ENCODE measurements at regions not wholly inside any gene's neighbourhood (a gene's known extent, or its start where the extent isn't known, plus 50 kb on each side); places are given as distances from the start of the nearest gene placed in this dataset.

DNA sequence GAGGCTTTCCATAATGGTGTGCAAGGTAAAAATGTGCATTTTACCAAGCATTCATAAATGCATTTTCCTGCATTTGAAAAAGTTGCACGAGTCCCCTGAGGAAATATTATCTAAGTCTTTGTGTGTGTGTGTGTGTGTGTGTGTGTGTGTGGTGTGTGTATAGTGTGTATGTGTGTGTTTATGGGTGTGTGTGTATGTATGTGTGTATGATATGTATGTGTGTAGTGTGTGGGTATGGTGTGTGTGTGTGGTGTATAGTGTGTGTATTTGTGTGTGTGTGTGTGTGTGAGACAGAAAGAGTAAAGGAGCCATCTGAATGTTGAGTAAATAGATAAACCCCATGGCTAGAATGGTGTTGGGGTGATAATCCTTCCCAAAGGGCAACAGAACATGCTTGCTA, 229.6 kb upstream of the TBC1D5 start:
- TF ChIP-seq EZH2phosphoT487 (IDR thresholded peaks at IDR 0.05; ENCODE audit: borderline replicate concordance, low read length), result no peak
- TF ChIP-seq, protein P1, sequence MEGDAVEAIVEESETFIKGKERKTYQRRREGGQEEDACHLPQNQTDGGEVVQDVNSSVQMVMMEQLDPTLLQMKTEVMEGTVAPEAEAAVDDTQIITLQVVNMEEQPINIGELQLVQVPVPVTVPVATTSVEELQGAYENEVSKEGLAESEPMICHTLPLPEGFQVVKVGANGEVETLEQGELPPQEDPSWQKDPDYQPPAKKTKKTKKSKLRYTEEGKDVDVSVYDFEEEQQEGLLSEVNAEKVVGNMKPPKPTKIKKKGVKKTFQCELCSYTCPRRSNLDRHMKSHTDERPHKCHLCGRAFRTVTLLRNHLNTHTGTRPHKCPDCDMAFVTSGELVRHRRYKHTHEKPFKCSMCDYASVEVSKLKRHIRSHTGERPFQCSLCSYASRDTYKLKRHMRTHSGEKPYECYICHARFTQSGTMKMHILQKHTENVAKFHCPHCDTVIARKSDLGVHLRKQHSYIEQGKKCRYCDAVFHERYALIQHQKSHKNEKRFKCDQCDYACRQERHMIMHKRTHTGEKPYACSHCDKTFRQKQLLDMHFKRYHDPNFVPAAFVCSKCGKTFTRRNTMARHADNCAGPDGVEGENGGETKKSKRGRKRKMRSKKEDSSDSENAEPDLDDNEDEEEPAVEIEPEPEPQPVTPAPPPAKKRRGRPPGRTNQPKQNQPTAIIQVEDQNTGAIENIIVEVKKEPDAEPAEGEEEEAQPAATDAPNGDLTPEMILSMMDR (IDR thresholded peaks at IDR 0.05; ENCODE audit: low read depth, low read length, poor library complexity, severe bottlenecking), result no peak
